ENCODE measurements at regions not wholly inside any gene's neighbourhood (a gene's known extent, or its start where the extent isn't known, plus 50 kb on each side); places are given as distances from the start of the nearest gene placed in this dataset.

DNA sequence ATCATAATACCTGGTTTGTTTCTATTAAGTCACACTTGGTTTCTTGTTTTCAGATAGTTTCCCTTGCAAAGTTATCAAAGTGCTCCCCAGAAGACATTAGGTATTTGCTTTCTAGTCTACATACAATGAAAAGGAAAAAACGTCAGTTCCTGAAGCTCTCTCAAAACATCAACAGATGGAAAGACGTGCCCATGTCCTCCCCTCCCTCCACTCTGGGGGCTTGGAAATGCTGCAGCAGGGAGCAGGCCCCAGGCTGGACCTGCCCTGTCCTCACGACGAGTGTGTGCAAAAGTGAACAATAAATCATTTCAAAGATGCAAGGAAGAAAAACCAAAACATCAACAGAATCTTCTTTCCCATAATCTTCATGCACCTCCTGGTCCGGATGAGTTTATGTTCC is 118.5 kb downstream of the USP22 start:
- no peak overlapping the region for H3K4me3 ChIP-seq (ENCODE audit: low read depth, low read length)
- in situ Hi-C loops (cut with HindIII; ENCODE audit: low pct_ligation_motif_present, low sequenced_read_pairs) = no loop called here
- TF ChIP-seq, protein P1, sequence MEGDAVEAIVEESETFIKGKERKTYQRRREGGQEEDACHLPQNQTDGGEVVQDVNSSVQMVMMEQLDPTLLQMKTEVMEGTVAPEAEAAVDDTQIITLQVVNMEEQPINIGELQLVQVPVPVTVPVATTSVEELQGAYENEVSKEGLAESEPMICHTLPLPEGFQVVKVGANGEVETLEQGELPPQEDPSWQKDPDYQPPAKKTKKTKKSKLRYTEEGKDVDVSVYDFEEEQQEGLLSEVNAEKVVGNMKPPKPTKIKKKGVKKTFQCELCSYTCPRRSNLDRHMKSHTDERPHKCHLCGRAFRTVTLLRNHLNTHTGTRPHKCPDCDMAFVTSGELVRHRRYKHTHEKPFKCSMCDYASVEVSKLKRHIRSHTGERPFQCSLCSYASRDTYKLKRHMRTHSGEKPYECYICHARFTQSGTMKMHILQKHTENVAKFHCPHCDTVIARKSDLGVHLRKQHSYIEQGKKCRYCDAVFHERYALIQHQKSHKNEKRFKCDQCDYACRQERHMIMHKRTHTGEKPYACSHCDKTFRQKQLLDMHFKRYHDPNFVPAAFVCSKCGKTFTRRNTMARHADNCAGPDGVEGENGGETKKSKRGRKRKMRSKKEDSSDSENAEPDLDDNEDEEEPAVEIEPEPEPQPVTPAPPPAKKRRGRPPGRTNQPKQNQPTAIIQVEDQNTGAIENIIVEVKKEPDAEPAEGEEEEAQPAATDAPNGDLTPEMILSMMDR (IDR thresholded peaks at IDR 0.05; ENCODE audit: low read depth, low read length, missing control alignments) = no peak
- DNase-seq = no peak
- H3K36me3 ChIP-seq (replicated peaks) = no peaks in the 10 kb centered on the region
- H3K27me3 ChIP-seq (replicated peaks) = no peaks in the 10 kb centered on the region
- H3K27ac ChIP-seq = no peak overlapping the region

DNA sequence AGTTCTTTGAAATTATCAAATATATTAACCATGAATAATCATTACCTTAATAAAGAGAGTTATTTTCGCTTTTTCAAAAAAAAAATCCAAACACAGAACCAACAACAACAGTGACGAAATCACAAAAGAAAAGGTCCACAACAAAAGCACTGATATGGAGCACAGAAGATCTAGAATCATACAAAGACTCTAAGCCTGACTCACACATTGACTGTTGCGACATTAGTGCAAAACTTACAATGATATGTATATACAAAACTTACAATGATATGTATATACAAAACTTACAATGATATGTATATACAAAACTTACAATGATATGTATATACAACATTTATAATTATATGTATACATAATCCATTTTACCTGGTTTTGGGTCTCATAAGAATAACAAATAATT is 117.7 kb downstream of the USP22 start:
- DNase-seq = no peak
- Histone ChIP-seq H3K27ac (no peak overlapping the region), H3K36me3 (replicated peaks) (no peaks in the 10 kb centered on the region), H3K4me3 (ENCODE audit: low read depth, low read length) (no peak overlapping the region), H3K27me3 (replicated peaks) (no peaks in the 10 kb centered on the region)
- in situ Hi-C loops (cut with HindIII; ENCODE audit: low pct_ligation_motif_present, low sequenced_read_pairs) = no loop called here
- TF ChIP-seq, protein P1 (IDR thresholded peaks at IDR 0.05; ENCODE audit: low read depth, low read length, missing control alignments) = no peak

DNA sequence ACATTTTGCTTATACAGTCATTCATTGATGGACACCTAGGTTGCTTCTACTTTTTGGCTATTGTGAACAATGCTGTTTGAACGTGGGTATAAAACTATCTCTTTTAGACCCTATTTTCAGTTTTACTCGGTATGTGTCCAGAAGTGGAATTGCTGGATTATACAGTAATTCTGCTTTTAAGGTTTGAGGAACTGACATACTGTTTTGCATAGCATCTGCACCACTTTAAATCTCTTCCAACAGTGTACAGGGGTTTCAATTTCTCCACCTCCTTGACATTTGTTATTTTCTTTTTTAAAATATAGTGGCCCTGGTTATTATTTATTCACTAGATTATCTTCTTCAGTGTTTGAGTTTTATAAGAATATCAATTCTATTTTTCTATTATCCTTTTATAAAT is 116.9 kb downstream of the USP22 start:
- no peaks in the 10 kb centered on the region for H3K36me3 ChIP-seq (replicated peaks)
- H3K27ac ChIP-seq = no peak overlapping the region
- in situ Hi-C loops (cut with HindIII; ENCODE audit: low pct_ligation_motif_present, low sequenced_read_pairs) = no loop called here
- H3K4me3 ChIP-seq (ENCODE audit: low read depth, low read length) = no peak overlapping the region
- no peaks in the 10 kb centered on the region for H3K27me3 ChIP-seq (replicated peaks)
- no peak for DNase-seq
- TF ChIP-seq, protein P1 (IDR thresholded peaks at IDR 0.05; ENCODE audit: low read depth, low read length, missing control alignments) = no peak

DNA sequence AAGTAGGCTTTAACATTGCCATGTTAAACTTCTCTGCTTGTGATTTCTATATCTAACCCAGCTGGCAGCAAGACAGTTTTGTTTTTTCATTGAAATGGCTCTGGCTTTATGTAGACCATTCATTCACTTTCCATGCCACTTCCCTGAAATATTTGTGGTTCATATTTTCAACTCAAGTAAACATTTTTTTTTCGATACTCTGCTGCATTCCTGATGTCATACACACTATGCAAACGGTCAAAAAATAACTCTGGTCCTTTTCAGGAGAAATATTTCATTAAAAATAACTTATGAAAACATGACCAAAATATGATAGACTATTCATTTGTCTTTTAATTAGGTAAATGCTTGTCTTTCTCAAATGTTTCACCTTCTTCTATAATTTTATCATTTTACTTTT is 116.3 kb downstream of the USP22 start:
- H3K27ac ChIP-seq = peak overlapping the region; percentile 44
- TF ChIP-seq, protein P1 (IDR thresholded peaks at IDR 0.05; ENCODE audit: low read depth, low read length, missing control alignments) = no peak
- no peaks in the 10 kb centered on the region for H3K27me3 ChIP-seq (replicated peaks)
- DNase-seq = peak; percentile 34
- no peaks in the 10 kb centered on the region for H3K36me3 ChIP-seq (replicated peaks)
- no peak overlapping the region for H3K4me3 ChIP-seq (ENCODE audit: low read depth, low read length)
- in situ Hi-C loops (cut with HindIII; ENCODE audit: low pct_ligation_motif_present, low sequenced_read_pairs) = no loop called here

DNA sequence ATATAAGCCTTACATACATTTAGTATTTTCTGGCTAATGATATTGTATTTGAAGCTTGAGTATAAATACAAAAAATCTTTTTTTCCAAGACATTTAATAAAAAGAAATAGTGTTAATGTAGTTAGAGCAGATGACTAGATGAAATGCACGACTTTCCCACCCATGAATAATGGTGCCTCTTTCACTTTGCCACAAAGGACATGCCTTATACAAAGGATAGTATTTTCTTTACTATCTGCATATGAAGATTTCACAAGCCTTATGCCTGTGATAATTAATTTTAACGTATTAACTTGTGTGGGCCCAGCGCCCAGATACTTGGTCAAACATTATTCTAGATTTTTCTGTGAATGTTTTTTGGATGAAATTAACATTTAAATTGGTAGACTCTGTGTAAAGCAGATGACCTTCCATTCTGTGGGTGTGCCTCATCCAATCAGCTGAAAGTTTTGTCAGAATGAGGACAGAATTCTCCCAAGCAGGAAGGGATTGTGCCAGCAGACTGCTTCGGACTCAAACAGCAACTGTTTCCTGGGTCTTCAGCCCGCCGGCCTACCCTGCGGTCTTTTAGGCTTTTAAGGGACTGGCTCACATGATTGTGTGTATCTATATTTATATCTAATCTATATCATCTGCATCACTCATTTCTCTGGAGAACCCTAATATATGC is 115.4 kb downstream of the USP22 start:
- Histone ChIP-seq H3K27me3 (replicated peaks) (no peaks in the 10 kb centered on the region), H3K4me3 (ENCODE audit: low read depth, low read length) (no peak overlapping the region), H3K36me3 (replicated peaks) (no peaks in the 10 kb centered on the region), H3K27ac (peak overlapping the region; percentile 9)
- TF ChIP-seq, protein P1 (IDR thresholded peaks at IDR 0.05; ENCODE audit: low read depth, low read length, missing control alignments) = no peak
- in situ Hi-C loops (cut with HindIII; ENCODE audit: low pct_ligation_motif_present, low sequenced_read_pairs) = no loop called here
- DNase-seq = no peak

DNA sequence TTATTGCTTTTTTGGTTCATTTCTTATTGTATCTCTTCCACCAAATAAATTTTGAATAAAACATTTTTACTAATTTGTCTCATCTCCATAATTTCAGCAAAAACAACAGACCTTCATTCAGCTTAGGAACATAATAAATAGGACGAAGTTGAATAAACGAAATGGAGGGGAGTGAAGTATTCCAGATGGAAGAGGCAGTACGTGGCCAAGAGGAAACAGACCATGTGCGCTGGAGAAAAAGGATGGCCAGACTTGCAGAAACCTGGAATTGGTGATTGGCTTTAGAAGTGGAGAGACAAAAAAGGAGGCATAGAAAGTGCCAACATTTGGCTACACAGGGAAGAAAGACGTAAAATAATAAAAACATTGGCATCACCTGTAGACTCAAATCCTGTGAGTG is 113.5 kb downstream of the USP22 start:
- no peak overlapping the region for H3K27ac ChIP-seq
- DNase-seq = no peak
- TF ChIP-seq, protein P1 (IDR thresholded peaks at IDR 0.05; ENCODE audit: low read depth, low read length, missing control alignments) = no peak
- in situ Hi-C loops (cut with HindIII; ENCODE audit: low pct_ligation_motif_present, low sequenced_read_pairs) = no loop called here
- no peaks in the 10 kb centered on the region for H3K27me3 ChIP-seq (replicated peaks)
- no peaks in the 10 kb centered on the region for H3K36me3 ChIP-seq (replicated peaks)
- no peak overlapping the region for H3K4me3 ChIP-seq (ENCODE audit: low read depth, low read length)

All from brain microvascular endothelial cell (primary cell).